ENCODE measurements at regions not wholly inside any gene's neighbourhood (a gene's known extent, or its start where the extent isn't known, plus 50 kb on each side); places are given as distances from the start of the nearest gene placed in this dataset.

DNA sequence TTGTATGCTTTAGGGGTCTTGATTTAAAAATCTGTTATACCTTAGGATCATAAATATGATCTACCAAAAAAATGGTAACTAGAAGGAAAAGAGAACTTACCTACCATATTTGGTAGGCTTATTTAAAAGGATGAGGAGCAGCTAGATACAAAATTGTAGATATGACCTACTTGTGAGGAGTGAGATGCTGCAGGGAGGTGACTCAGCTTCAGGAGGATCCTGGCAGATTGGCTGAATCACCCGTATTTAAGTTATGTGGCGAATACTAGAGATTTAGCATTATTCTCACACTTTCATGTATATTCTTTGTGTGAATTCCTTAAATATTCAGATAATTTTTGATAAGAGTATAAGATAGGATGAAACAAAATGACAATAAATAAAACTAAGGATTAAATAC, 657.3 kb upstream of the LINC00305 start:
- TF ChIP-seq POLR2A (IDR thresholded peaks at IDR 0.05; ENCODE audit: low read length) (no peak), GATA1 (IDR thresholded peaks at IDR 0.05; ENCODE audit: low read depth, low read length) (no peak)
